GM23338 (cell line): ENCODE measurements at regions not wholly inside any gene's neighbourhood (a gene's known extent, or its start where the extent isn't known, plus 50 kb on each side); places are given as distances from the start of the nearest gene placed in this dataset.

Source experiments
- CREB1 ChIP-seq: fragments of 250-450 bp; sonication (Bioruptor Pico); IDR thresholded peaks from 2 replicates; pipeline ENCODE4 v1.5.0; 2020; ENCODE audit warnings: low read depth, mild to moderate bottlenecking, moderate library complexity
- CTCF ChIP-seq, 2 experiments: fragments of 200-600 bp in 1 of 2; sonication (generic) in 1 of 2; conservative IDR thresholded peaks; 2 replicates each; pipeline versions ENCODE4 v1.5.1 to v1.6.1; 2016 to 2017; ENCODE audit warnings: antibody characterized with exemption in 2 of 2, low read depth in 2 of 2, mild to moderate bottlenecking in 2 of 2, moderate library complexity in 1 of 2
- ETS1 ChIP-seq: IDR thresholded peaks from 2 replicates; pipeline ENCODE4 v1.6.1; 2016; ENCODE audit warnings: antibody characterized with exemption
- EZH2 ChIP-seq: fragments of 200-600 bp; sonication (generic); IDR thresholded peaks from one replicate; pipeline ENCODE4 v1.8.0; 2017; ENCODE audit warnings: antibody characterized with exemption, mild to moderate bottlenecking, low read depth; ENCODE audit not compliant: unreplicated experiment
- EZH2phosphoT487 ChIP-seq: fragments of 200-600 bp; sonication (generic); IDR thresholded peaks from one replicate; pipeline ENCODE4 v1.8.1; 2018; ENCODE audit warnings: antibody characterized with exemption; ENCODE audit not compliant: unreplicated experiment
- JUNB ChIP-seq: IDR thresholded peaks from one replicate; pipeline ENCODE4 v1.6.1; 2016; ENCODE audit warnings: antibody characterized with exemption; ENCODE audit not compliant: unreplicated experiment
- NANOG ChIP-seq: IDR thresholded peaks from 2 replicates; pipeline ENCODE4 v1.6.1; 2016; ENCODE audit warnings: antibody characterized with exemption, borderline replicate concordance
- POLR2AphosphoS5 ChIP-seq: IDR thresholded peaks from 2 replicates; pipeline ENCODE4 v1.6.1; 2016; ENCODE audit warnings: antibody characterized with exemption, low read depth
- REST ChIP-seq: IDR thresholded peaks from one replicate; pipeline ENCODE4 v1.6.1; 2018; ENCODE audit warnings: antibody characterized with exemption; ENCODE audit not compliant: unreplicated experiment
- STAT1 ChIP-seq: IDR thresholded peaks from one replicate; pipeline ENCODE4 v1.6.1; 2016; ENCODE audit warnings: antibody characterized with exemption; ENCODE audit not compliant: unreplicated experiment
- ZNF114 ChIP-seq: fragments of 250-450 bp; sonication (Bioruptor Pico); IDR thresholded peaks from 2 replicates; pipeline ENCODE4 v1.5.0; 2020; ENCODE audit warnings: mild to moderate bottlenecking, moderate library complexity
- ZNF331 ChIP-seq: fragments of 250-450 bp; sonication (Bioruptor Pico); IDR thresholded peaks from 2 replicates; pipeline ENCODE4 v1.5.0; 2020; ENCODE audit warnings: low read depth, mild to moderate bottlenecking, moderate library complexity
- ZNF462 ChIP-seq: fragments of 250-450 bp; sonication (Bioruptor Pico); IDR thresholded peaks from 2 replicates; pipeline ENCODE4 v1.5.0; 2020; ENCODE audit warnings: mild to moderate bottlenecking, moderate library complexity

GRCh38 chr2:177155631-177156030, 57.0 kb upstream of the HNRNPA3 start:
- TF ChIP-seq CTCF (conservative IDR thresholded peaks at IDR 0.05; ENCODE audit: low read depth in 2 of 2) (no peak), POLR2AphosphoS5 (no peak), ETS1 (no peak), EZH2 (no peak), REST (no peak), JUNB (no peak), CREB1 (CRISPR knock-in tag) (no peak), ZNF331 (CRISPR knock-in tag) (no peak), EZH2phosphoT487 (no peak), NANOG (no peak), ZNF114 (no peak), ZNF462 (CRISPR knock-in tag) (no peak), STAT1 (no peak)
